HL-60 (cell line): ENCODE measurements at regions not wholly inside any gene's neighbourhood (a gene's known extent, or its start where the extent isn't known, plus 50 kb on each side); places are given as distances from the start of the nearest gene placed in this dataset.

Experiments
- DNase-seq, 2 experiments: peaks; one replicate each; pipeline ENCODE4 v3.0.0-alpha.2; 2010 to 2020; ENCODE audit warnings: low read depth in 1 of 2, low spot score in 1 of 2
- H3K27ac ChIP-seq: fragments of 250-450 bp; sonication (Bioruptor Pico); replicated peaks from 2 replicates; pipeline ENCODE4 v1.5.1; 2020; ENCODE audit warnings: mild to moderate bottlenecking, moderate library complexity
- H3K27me3 ChIP-seq: fragments of 250-450 bp; sonication (Bioruptor Pico); 2 replicates; pipeline ENCODE4 v1.5.1; 2021; ENCODE audit warnings: mild to moderate bottlenecking, moderate library complexity; ENCODE audit not compliant: insufficient read depth, poor library complexity, severe bottlenecking
- H3K4me3 ChIP-seq: replicated peaks from 2 replicates; pipeline ENCODE4 v1.5.1; 2011; ENCODE audit warnings: mild to moderate bottlenecking, control low read depth, low read length; ENCODE audit not compliant: insufficient read depth
- CTCF ChIP-seq: IDR thresholded peaks from one replicate; pipeline ENCODE4 v1.5.1; 2011; ENCODE audit warnings: low read length, control low read depth, inconsistent platforms; ENCODE audit not compliant: insufficient read depth
- GABPA ChIP-seq: IDR thresholded peaks from 2 replicates; pipeline ENCODE4 v1.6.1; 2012; ENCODE audit warnings: low read depth
- POLR2AphosphoS5 ChIP-seq: IDR thresholded peaks from 2 replicates; pipeline ENCODE4 v1.6.1; 2012; ENCODE audit warnings: low read depth
- SPI1 ChIP-seq: IDR thresholded peaks from 2 replicates; pipeline ENCODE4 v1.6.1; 2012; ENCODE audit warnings: low read depth, mild to moderate bottlenecking, borderline replicate concordance
- TF ChIP-seq, protein P1 (sequence below): IDR thresholded peaks from 2 replicates; pipeline ENCODE4 v1.6.1; 2012; ENCODE audit warnings: low read depth; ENCODE audit not compliant: insufficient replicate concordance

DNA sequence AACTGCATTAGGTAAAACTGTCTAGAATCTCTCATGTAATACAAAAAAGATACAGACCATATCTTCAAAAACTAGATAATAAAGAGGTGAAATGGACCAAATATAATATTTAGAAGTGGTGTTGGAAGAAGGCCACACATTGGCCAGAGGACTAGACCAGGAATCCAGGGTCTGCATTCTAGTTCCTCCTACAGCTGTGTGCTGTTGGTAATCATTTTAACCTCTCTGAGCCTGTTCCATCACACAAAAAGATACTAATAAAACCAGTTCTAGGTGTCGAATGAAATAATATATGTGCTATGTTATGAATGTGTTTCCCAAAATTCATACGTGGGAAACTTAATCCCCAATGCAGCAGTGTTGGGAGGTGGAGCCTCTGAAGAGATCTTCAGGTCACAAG lies 111.6 kb upstream of the RREB1 start:
- Histone ChIP-seq H3K27me3 (no peaks in the 10 kb centered on the region), H3K4me3 (no peak overlapping the region), H3K27ac (no peak overlapping the region)
- no peak for TF ChIP-seq GABPA
- no peak for TF ChIP-seq SPI1
- no peak for TF ChIP-seq POLR2AphosphoS5
- TF ChIP-seq CTCF: no peak
- TF ChIP-seq, protein P1, sequence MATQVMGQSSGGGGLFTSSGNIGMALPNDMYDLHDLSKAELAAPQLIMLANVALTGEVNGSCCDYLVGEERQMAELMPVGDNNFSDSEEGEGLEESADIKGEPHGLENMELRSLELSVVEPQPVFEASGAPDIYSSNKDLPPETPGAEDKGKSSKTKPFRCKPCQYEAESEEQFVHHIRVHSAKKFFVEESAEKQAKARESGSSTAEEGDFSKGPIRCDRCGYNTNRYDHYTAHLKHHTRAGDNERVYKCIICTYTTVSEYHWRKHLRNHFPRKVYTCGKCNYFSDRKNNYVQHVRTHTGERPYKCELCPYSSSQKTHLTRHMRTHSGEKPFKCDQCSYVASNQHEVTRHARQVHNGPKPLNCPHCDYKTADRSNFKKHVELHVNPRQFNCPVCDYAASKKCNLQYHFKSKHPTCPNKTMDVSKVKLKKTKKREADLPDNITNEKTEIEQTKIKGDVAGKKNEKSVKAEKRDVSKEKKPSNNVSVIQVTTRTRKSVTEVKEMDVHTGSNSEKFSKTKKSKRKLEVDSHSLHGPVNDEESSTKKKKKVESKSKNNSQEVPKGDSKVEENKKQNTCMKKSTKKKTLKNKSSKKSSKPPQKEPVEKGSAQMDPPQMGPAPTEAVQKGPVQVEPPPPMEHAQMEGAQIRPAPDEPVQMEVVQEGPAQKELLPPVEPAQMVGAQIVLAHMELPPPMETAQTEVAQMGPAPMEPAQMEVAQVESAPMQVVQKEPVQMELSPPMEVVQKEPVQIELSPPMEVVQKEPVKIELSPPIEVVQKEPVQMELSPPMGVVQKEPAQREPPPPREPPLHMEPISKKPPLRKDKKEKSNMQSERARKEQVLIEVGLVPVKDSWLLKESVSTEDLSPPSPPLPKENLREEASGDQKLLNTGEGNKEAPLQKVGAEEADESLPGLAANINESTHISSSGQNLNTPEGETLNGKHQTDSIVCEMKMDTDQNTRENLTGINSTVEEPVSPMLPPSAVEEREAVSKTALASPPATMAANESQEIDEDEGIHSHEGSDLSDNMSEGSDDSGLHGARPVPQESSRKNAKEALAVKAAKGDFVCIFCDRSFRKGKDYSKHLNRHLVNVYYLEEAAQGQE: no peak
- DNase-seq: no peak

GRCh38 chr6:6997263-6998193 lies 110.2 kb upstream of the RREB1 start:
- H3K27me3 ChIP-seq: no peaks in the 10 kb centered on the region
- DNase-seq: no peak
- no peak overlapping the region for H3K27ac ChIP-seq
- TF ChIP-seq CTCF (no peak), SPI1 (no peak), POLR2AphosphoS5 (no peak), GABPA (no peak)
- TF ChIP-seq, protein P1: no peak
- no peak overlapping the region for H3K4me3 ChIP-seq

DNA sequence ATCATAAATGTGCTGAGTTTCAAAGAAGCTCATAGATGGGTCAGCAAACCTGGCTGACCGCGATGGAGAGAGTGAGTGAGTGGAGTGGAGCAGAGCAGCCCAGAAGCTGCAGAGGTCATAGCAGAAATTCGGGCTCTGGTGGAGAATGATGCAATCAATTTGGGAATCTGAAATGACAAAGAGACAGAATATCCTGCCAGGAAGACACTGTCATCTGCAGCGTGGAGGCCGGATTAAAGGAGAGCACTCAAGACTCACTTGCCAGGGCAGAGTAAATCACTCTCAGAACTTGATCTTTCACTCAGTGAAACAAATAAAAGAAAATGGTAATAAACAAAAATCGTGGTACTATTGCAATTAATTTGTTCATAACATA lies 109.6 kb upstream of the RREB1 start:
- H3K4me3 ChIP-seq: no peak overlapping the region
- H3K27ac ChIP-seq: no peak overlapping the region
- H3K27me3 ChIP-seq: no peaks in the 10 kb centered on the region
- DNase-seq: no peak
- TF ChIP-seq SPI1 (no peak), CTCF (no peak), GABPA (no peak), POLR2AphosphoS5 (no peak)
- TF ChIP-seq, protein P1: no peak
